ENCODE measurements at regions not wholly inside any gene's neighbourhood (a gene's known extent, or its start where the extent isn't known, plus 50 kb on each side); places are given as distances from the start of the nearest gene placed in this dataset.

GRCh38 chr17:14935139-14935841 is 329.8 kb downstream of the PMP22 start:
- ChIA-PET CTCF (no interaction called here), POLR2A (no interaction called here)
- Histone ChIP-seq H3K9me3 (ENCODE audit: control insufficient read depth, insufficient read depth, low read length) (no peaks in the 10 kb centered on the region), H3K4me3 (ENCODE audit: low read depth, low read length) (no peak overlapping the region), H3K27ac (ENCODE audit: low read depth, low read length) (no peak overlapping the region), H3K27me3 (ENCODE audit: control insufficient read depth, insufficient read depth, low read length) (peaks cover 11% of the 10 kb centered on the region)
- TF ChIP-seq, protein P1, sequence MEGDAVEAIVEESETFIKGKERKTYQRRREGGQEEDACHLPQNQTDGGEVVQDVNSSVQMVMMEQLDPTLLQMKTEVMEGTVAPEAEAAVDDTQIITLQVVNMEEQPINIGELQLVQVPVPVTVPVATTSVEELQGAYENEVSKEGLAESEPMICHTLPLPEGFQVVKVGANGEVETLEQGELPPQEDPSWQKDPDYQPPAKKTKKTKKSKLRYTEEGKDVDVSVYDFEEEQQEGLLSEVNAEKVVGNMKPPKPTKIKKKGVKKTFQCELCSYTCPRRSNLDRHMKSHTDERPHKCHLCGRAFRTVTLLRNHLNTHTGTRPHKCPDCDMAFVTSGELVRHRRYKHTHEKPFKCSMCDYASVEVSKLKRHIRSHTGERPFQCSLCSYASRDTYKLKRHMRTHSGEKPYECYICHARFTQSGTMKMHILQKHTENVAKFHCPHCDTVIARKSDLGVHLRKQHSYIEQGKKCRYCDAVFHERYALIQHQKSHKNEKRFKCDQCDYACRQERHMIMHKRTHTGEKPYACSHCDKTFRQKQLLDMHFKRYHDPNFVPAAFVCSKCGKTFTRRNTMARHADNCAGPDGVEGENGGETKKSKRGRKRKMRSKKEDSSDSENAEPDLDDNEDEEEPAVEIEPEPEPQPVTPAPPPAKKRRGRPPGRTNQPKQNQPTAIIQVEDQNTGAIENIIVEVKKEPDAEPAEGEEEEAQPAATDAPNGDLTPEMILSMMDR (IDR thresholded peaks at IDR 0.05; ENCODE audit: low read depth, low read length) = no peak
- DNase-seq (ENCODE audit: low read depth, low spot score) = no peak

DNA sequence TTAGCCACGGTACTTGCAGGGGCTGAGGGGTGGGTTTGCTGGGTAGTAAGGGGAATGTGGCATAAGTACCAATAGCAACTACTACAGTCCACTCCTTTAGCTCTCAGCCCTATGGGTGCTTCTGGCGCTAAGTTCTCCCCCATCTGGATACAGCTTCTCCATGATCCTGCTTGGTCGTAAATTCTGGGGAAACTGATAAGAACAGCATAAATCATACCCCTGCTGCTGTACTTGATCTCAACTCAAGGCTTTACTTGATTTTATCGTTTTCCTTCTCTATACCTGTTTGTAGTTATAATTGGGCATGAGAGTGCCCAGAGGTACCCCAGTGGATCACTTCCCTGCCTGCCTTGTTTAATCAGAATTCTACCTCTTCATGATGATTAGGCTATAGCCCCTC is 331.4 kb downstream of the PMP22 start:
- DNase-seq (ENCODE audit: low read depth, low spot score) = no peak
- no peak overlapping the region for H3K4me3 ChIP-seq (ENCODE audit: low read depth, low read length)
- no peaks in the 10 kb centered on the region for H3K9me3 ChIP-seq (ENCODE audit: control insufficient read depth, insufficient read depth, low read length)
- H3K27ac ChIP-seq (ENCODE audit: low read depth, low read length) = no peak overlapping the region
- H3K27me3 ChIP-seq (ENCODE audit: control insufficient read depth, insufficient read depth, low read length) = peaks cover 11% of the 10 kb centered on the region
- ChIA-PET POLR2A (no interaction called here), CTCF (no interaction called here)
- TF ChIP-seq, protein P1 (IDR thresholded peaks at IDR 0.05; ENCODE audit: low read depth, low read length) = no peak

GRCh38 chr17:14926526-14927122 is 338.5 kb downstream of the PMP22 start:
- peak; percentile 51 for DNase-seq (ENCODE audit: low read depth, low spot score)
- TF ChIP-seq, protein P1 (IDR thresholded peaks at IDR 0.05; ENCODE audit: low read depth, low read length) = peak; percentile 83
- H3K9me3 ChIP-seq (ENCODE audit: control insufficient read depth, insufficient read depth, low read length) = no peaks in the 10 kb centered on the region
- H3K27me3 ChIP-seq (ENCODE audit: control insufficient read depth, insufficient read depth, low read length) = no peaks in the 10 kb centered on the region
- ChIA-PET POLR2A (no interaction called here), CTCF (interaction anchor here (0.5 to 2.6 kb wide), 86 partner anchors 10 to 1896 kb away, joined by 3 to 37 read pairs (median 4); partner anchors contain the start of gene HS3ST3B1)
- H3K4me3 ChIP-seq (ENCODE audit: low read depth, low read length) = no peak overlapping the region
- no peak overlapping the region for H3K27ac ChIP-seq (ENCODE audit: low read depth, low read length)

- DNase-seq (ENCODE audit: low read depth, low spot score) = no peak
- no peak overlapping the region for H3K27ac ChIP-seq (ENCODE audit: low read depth, low read length)
- no peaks in the 10 kb centered on the region for H3K9me3 ChIP-seq (ENCODE audit: control insufficient read depth, insufficient read depth, low read length)
- H3K4me3 ChIP-seq (ENCODE audit: low read depth, low read length) = no peak overlapping the region
- TF ChIP-seq, protein P1 (IDR thresholded peaks at IDR 0.05; ENCODE audit: low read depth, low read length) = no peak
- CTCF ChIA-PET = interaction anchor here (0.6 to 2.6 kb wide), 69 partner anchors 9 to 1895 kb away, joined by 3 to 37 read pairs (median 5); partner anchors contain the start of gene HS3ST3B1
- H3K27me3 ChIP-seq (ENCODE audit: control insufficient read depth, insufficient read depth, low read length) = no peaks in the 10 kb centered on the region
- POLR2A ChIA-PET = no interaction called here
These were observed 339.1 kb downstream of the PMP22 start for GRCh38 chr17:14926073-14926472.

GRCh38 chr17:14925498-14925897 is 339.6 kb downstream of the PMP22 start:
- H3K4me3 ChIP-seq (ENCODE audit: low read depth, low read length) = no peak overlapping the region
- DNase-seq (ENCODE audit: low read depth, low spot score) = no peak
- CTCF ChIA-PET = interaction anchor here (0.8 to 2.6 kb wide), 12 partner anchors 9 to 1328 kb away, joined by 3 to 17 read pairs (median 5); partner anchors contain the start of gene HS3ST3B1
- POLR2A ChIA-PET = no interaction called here
- H3K27ac ChIP-seq (ENCODE audit: low read depth, low read length) = no peak overlapping the region
- no peaks in the 10 kb centered on the region for H3K27me3 ChIP-seq (ENCODE audit: control insufficient read depth, insufficient read depth, low read length)
- H3K9me3 ChIP-seq (ENCODE audit: control insufficient read depth, insufficient read depth, low read length) = no peaks in the 10 kb centered on the region
- TF ChIP-seq, protein P1 (IDR thresholded peaks at IDR 0.05; ENCODE audit: low read depth, low read length) = no peak
